Anterior cingulate cortex (tissue), 58 donors: ENCODE measurements at regions not wholly inside any gene's neighbourhood (a gene's known extent, or its start where the extent isn't known, plus 50 kb on each side); places are given as distances from the start of the nearest gene placed in this dataset.
"Not testable (repeated sequence)": the region's sequence is repeated elsewhere in the genome, so short reads cannot be mapped to it uniquely, and the experiment has no call there.

ENCODE experiments used
- DNase-seq, 58 donors: peaks; one replicate each; lab custom pipeline; 2025; lab: John Stamatoyannopoulos, UW

DNA sequence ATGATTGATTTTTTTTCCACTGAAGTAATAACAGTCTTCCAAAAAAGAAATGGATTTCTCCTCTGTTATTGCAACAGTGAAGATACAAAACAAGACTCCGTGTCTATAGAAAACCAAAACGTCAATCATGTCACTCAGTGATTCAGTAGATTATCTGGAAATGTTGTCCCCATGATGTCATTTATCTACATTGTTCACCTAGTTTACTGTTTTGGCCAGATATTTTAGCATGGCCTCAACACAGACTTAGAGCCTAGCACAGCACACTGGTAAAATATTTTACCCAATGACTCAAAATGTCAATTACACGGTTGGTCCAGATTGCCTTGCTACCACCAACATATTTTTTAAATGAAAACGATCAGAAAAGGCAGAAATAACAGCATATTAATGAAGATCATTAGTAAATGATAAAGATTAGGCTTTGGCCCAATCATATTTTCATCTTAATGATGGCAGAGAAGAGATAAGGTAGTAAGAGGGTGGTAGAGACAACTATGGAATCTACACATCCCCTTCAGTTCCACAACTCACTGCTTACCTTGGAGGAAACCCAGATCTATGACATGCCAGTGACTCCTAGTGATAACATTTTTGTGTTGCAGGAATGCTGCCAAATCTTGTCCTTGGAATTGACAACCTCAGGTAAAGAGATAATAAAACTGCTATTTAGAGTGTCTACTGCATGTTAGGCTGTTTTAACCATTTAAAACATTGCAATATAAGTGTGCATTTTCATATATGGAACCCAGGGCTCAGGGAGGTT, 347.7 kb upstream of the ARPP21 start:
- DNase-seq, result no peak

DNA sequence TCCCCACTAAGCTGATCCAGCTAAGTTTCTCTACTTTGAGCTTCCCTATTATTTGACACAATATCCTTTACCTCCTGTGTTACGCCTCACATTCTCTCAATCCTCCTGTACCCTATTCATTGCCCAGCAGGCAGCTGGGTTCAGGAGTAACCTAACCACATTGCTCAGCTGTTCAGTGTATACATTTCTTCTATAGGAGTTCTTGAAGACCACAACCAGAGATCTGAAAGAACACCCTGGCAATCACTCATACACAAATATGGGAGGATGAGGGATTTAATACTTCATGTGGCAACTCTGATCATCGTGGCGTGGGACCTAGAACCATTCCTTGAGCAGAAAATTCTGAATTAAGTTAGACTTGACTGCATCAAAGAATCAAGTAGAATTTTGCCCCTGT, 346.8 kb upstream of the ARPP21 start:
- DNase-seq, result no peak

DNA sequence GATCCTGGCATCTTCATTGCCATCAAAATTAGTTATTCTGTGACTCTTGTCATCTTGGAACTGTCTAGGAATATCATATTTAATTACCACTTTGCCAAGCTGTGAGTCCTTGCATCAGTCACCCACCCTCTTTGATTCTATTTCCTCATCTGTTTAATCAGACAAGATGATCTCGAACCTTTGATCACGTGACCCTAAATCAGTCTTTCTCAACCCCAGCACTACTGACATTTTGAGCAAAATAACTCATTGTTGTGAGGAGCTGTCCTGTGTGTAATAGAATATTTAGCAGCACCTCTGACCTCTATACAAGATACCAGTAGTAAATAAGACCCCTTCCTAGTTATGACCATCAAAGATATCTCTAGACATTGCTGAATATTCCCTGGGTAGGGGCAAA, 343.4 kb upstream of the ARPP21 start:
- DNase-seq, result no peak

DNA sequence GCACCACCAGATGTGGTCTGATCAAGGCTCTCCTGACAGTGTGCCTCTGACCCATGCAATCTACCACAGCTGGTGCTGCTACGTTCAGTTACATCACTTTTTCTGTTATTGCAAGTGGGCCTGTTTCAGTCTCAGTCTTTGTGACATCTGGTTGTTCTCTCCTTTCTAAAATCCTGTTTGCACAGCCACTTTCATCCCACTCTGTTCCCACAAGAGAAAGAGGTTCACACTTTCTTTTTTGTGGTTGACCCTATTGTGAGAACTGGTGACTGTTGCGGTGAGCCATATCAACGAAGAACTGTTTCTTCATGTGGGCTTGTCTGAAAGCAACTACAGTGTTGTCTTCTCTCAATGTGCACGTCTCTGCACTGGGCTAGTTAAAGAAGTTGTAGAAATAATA, 342.8 kb upstream of the ARPP21 start:
- no peak for DNase-seq

DNA sequence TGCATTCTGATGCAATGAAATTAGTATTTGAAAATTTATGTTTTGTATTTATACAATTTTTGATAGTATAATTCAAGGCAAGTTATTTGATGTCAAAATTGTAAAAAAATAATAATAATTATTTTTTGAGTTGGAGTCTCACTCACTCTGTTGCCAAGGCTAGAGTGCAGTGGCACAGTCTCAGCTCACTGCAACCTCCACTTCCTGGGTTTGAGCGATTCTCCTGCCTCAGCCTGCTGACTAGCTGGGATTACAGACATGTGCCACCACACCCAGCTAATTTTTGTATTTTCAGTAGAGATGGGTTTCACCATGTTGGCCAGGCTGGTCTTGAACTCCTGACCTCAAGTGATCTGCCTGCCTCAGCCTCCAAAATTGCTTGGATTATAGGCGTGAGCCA, 342.4 kb upstream of the ARPP21 start:
- DNase-seq, result not testable (repeated sequence)

DNA sequence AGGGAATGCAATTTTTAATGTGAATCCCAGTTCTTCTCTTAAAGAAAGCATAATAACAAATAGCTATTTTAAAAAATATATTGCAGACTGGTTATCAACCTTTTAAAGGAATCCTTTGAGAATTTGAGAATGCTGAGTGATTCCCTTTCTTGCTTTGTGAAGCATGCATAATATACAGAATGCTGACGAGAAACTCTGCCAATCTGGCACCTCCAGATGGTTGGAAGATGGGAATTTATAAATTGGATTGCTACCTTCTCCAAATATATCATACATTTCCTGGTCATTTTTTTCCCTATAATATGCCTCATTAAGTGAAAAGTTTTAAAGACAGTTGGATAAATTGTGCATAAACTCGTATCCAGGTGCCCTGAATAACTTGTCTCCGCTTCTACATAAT, 333.9 kb upstream of the ARPP21 start:
- DNase-seq, result no peak

DNA sequence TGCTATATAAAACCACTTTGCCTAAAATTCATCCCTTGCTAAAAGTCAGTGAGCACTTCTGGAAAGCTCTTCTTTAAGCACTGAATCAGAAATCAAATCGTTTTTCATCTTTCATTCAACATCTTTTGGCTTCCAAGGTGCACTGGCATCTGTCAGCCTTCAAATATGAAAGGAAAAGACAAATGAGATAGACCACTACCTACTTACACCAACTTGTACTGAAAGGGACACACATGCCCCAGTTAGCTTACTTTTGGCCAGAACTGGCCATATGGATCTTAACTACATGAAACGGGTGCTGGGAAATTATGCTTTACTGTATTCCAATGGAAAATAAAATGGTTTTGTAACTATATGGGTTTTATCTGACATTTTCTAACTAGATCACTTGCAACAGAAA, 332.0 kb upstream of the ARPP21 start:
- DNase-seq, result no peak

DNA sequence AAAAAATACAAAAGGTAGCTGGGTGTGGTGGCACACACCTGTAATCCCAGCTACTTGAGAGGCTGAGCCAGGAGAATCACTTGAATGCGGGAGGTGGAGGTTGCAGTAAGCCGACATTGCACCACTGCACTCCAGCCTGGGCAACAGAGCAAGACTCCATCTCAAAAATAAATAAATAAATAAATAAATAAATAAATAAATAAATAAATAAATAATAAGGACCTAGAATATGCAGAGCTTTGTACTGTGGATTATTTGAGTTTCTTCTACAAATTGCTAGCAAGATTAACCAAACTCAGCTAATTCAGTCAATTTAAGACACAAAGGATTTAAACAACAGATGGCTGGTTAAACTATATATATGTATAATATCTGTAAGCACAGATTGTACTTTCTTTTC, 322.5 kb upstream of the ARPP21 start:
- not testable (repeated sequence) for DNase-seq

DNA sequence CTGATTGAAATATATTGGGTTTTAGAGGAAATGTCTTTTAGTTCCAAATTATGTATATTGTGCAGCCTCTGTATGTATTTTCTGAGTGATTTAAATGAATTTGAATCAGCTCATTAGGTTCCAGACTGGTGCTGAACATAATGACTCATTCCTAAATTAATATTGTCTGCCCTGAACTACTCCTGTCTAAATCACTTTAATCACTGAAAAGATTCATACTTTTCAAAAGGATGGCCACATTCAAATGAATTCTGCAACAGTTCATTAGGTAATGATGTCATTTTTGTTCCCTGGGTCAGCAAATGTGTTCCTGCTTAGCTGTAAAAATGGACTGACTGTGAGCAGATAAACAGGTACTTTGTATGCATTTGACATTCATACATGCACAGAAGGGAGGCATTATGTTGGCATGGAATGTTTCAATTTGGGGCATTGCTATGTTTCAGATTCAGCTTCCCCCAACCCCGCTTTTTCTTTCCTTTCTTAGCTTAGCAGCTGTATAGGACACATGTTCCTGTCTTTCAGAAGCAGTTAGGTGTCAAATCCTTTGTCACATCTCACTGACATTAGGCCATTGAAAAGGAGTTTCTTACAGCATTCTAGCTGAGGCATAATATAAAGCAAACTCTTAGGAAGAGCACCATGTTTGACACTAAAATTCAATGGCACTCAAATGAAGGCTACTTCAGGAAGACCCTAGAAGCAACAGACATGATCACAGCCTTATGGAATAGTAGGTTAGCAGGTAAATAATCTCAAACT, 318.5 kb upstream of the ARPP21 start:
- no peak for DNase-seq

DNA sequence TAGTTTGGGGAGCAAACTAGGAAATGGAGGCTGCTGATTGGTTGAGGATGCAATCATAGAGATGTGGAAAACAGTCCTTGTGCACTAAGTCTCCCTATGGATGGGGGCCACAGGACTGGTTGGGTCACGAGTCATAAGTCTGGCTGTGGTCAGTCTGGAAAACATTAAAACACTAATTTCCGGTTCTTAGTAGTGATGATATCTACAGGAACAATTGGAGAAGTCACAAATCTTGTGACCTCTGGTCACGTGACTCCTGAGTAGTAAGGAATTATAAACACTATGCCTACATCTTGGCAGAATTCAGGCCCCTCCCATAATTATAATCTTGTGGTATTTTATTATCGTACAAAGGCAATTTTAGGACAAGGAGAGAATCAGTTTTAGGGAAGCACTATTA, 317.3 kb upstream of the ARPP21 start:
- no peak for DNase-seq

DNA sequence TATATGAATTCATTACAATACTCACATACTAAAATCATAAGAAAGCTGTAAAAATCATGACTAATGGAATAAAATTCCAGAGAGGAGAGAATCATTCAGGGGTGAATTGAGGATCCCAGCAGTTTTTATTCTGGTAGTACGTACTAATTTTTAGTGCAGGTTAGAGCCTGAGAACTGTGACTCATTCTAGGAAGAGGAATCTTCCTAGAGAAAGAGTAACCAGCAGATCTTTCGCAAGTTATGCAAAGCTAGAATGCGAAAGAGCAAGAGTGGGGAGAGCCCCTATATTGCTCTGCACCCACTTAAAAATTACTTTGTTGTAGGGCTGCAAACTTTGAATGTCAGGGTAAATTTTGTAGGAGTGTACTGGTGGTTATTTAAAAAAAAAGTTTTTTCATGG, 303.6 kb upstream of the ARPP21 start:
- no peak for DNase-seq

DNA sequence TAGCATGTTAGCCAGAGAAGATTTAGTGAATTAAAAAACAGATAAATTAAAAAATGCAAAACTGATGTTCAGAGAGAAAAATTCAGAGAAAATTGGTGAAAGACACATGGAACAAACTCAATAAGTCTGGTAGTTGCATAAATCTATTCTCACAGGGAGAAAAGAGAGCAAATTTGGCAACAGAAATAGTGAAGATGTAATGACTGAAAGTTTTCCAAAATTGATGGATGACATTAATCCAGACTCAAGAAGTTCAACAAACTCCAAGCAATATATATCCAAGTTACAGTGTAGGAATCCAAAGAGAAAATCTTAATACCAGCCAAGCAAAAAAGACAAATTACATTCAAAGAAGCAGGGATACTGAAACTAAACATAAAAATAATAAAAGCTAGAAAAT, 302.7 kb upstream of the ARPP21 start:
- no peak for DNase-seq

DNA sequence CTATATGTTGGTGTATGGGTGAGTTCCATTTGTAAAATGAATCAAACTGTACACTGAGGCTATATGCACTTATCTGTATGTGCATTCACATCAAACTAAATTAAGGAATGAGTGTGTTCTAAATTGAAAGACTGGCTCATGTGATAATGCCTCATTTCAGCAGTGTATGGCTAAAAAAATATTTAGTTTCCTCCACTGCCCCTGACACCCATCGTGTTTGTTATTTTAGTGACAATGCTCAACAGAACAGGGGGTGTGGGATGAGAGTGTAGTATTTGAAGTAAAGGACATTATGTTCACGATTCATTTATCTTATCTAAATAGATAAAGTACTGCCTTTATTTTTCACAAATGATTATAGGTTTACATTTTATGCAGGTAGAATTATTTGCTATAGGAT, 301.1 kb upstream of the ARPP21 start:
- no peak for DNase-seq

DNA sequence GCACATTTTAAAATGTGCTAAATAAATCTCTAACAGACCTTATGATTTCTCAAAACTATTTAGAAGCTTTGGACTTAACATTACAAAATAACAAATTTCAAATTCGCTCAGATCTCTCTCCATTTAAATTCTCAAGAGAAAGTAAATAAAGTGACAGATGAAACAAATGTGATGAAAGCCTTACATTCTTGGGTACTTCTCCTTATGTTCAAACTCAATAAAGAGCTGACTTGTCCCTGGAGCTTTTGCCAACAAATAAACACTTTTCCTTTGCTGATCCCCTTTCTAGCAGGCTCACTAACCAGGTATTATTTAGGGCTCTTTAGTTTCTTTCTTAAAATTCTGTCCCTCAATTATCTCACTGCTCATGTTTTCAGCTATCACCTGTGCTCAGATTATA, 259.1 kb upstream of the ARPP21 start:
- DNase-seq, result no peak

DNA sequence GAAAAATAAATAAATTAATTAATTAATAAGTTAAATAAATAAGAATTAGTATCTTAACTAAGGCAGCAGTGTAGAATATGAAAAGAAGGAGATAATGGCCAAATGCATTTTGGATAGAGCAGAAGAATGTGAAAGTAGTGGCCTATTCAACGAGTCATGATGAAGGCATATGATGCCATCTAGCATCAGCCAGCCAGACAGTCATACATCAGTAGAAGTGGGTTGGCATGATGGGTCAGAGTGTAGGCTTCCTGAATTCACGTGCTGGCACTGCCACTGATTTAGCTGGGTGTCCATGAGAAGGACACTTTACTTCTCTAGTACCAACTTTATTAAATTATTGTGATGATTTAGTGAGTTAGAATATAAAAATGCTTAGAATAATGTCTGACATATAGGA, 256.1 kb upstream of the ARPP21 start:
- DNase-seq, result no peak

DNA sequence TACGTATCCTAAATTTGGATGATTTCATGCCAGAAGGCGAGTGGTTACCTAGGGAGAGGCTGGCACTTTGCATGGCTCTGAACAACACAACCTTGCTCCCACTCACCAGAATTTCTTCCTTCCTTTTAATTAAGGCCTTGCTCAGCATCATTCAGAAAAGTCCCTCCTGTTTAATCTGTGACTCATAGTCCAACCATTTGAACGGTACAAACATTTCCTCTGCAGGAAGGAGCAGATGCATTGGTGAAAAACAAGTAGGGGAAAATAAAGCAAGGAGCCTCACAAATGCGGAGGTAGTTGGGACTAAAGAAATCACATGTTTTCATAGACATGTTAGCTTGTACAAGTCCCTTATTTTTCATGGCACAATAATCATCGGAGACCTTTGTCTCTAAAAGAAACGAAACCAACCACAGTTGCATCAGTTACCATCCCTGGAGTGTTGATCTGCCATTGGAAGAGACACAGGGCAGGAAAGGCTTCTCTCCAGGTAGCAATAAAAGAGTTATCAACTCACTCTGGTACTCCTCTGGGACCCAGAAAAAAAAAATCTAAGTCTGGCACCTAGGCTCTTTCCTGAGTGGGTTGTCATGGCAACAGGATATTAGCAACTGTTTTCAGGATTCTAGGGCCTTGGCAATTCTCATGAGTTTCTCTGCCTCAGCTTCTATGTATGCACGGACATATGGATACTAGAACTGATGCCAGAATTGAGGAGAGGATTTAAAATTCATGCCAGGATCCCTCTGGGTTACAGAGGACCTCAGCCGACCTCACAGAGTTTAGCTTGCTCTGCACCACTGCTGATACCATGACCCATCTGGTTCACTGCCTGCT, 255.4 kb upstream of the ARPP21 start:
- peak in 12 of 58 donors; percentile 0 to 76 (median 24) for DNase-seq

DNA sequence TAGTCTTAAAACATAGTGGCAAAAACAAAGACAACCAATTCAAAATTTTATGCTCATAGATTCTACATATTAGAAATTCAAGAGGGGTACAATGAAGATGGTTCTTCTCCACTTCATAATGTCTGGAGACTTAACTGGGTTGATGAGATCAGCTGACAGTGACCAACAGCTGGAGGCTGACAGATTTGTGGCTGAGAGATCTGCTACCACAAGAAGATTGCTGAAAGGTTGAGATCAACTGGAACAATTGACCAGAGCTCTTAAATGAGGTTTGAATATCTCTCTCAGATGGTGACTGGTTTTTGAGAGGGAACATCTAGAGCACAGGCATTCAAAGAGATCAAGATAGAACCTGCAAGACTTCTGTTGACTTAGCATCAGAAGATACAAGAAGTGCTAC, 254.1 kb upstream of the ARPP21 start:
- DNase-seq, result no peak

DNA sequence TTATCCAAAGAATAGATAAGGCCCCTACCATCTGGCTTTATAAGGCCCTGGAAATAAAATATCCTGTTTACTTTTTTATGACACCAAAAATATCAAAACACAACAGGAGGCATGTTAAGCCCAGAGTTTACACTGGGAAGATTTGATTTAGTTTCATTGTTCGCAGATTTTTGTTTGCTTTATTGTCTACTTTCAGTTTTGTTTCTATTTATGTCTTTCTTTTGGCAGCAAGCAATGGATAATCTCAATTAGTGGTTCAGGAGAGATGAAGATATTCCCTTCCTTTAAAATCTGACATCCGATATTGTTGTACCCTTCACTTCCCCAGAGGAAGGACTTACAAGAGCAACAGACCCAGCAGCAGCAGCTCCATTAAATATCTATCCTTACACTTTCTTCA, 249.4 kb upstream of the ARPP21 start:
- DNase-seq, result no peak

DNA sequence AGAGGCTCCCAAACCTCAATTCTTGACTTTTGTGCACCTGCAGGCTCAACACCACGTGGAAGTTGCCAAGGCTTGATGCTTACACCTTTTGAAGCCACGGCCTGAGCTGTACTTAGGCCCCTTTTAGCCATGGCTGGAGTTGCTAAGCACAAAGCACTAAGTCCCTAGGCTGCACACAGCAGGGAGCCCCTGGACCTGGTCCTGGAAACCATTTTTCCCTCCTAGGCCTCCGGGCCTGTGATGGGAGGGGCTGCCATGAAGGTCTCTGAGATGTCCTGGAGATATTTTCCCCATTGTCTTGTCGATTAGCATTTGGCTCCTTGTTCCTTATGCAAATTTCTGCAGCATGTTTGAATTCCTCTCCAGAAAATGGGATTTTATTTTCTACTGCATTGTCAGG, 247.1 kb upstream of the ARPP21 start:
- DNase-seq, result no peak

DNA sequence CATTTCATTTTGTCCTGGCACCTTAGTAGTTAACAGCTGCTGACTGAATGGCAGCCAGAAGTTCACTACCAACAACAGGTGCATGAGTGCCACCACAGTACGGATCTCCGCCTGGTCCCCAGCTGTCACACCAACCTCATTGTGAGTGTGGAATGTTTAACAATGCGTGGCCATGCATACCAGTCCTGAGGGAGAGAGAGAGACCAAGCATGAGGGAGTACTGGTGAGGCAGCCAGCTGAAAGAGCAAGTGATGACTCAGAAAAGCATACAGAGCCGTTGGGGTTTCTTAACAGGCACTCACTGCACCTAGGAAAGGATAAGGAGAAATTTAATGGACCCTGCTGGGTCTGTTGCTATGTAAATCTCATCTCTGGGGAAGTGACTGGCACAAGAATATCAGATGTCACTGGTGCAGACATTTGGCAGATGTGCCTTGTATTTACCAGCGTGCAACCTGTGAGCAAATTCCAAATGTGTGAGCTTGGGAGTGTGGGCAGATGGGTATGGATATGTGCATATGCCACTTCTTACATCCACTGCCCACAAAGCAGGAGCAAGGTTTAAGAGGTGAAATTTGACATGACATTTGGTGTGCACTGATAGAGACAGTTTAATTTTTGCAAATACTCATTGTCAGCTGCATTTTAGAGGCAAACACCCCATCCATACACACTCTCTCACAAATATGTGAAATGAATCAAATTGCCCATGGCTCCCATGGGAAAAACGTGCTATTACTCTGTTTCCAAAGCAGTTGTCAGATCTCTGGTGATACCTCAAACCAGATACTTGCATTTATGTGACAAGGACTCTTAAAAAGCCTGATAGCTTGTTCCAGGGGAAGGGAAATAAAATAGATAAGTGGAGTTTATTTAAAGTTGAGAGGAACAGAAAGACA, 245.2 kb upstream of the ARPP21 start:
- peak in 1 of 58 donors; percentile 5 for DNase-seq
